ENCODE measurements at regions not wholly inside any gene's neighbourhood (a gene's known extent, or its start where the extent isn't known, plus 50 kb on each side); places are given as distances from the start of the nearest gene placed in this dataset.

- Histone ChIP-seq H3K4me1 (replicated peaks in 1 of 2) (no peaks in the 10 kb centered on the region), H3K27me3 (no peaks in the 10 kb centered on the region), H3K27ac (no peak overlapping the region), H3K9me3 (replicated peaks in 1 of 3) (no peaks in the 10 kb centered on the region), H3K4me3 (no peak overlapping the region), H3K36me3 (replicated peaks in 1 of 2) (no peaks in the 10 kb centered on the region)
- 78 to 82% (median 80%) methylated on average over 4 of the region's 4 CpGs for WGBS, 4 donors
- intact Hi-C loops (cut with DNase I): loop anchor here in 1 of 2 donors (5.0 kb wide), 2 partner anchors 261 to 361 kb away; partner anchors contain the start of gene AK3
- TF ChIP-seq CTCF (IDR thresholded peaks at IDR 0.05) (no peak), POLR2A (IDR thresholded peaks at IDR 0.05) (no peak)
- no peak for DNase-seq
Measured at GRCh38 chr9:4381744-4382143, 81.9 kb upstream of the GLIS3 start.

DNA sequence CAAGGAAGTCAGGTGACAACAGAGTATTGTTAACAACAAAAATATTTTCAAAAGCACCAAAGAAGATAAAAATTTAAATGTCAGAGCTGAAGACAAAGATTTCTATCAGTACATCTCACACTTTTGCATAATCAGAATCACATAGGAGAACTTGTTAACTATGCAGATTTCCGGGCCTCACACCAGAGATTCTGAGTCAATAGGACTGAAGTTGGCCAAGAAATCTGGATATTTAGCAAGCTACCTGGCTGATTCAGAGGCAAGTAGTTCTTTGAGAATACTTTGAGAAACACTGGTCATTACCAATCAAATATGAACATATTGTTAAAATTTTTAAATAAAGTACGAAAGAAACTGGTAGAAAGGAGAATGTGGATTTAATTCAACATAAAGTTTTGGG is 80.5 kb upstream of the GLIS3 start:
- Histone ChIP-seq H3K9me3 (replicated peaks in 1 of 3) (no peaks in the 10 kb centered on the region), H3K27ac (no peak overlapping the region), H3K4me1 (replicated peaks in 1 of 2) (no peaks in the 10 kb centered on the region), H3K4me3 (no peak overlapping the region), H3K36me3 (replicated peaks in 1 of 2) (no peaks in the 10 kb centered on the region), H3K27me3 (no peaks in the 10 kb centered on the region)
- no peak for DNase-seq
- TF ChIP-seq POLR2A (IDR thresholded peaks at IDR 0.05): no peak
- no peak for TF ChIP-seq CTCF (IDR thresholded peaks at IDR 0.05)
- WGBS, 4 donors: 70 to 85% (median 79%) methylated on average over 2 of the region's 2 CpGs
- intact Hi-C loops (cut with DNase I): loop anchor here in 1 of 2 donors (5.0 kb wide), 2 partner anchors 262 to 362 kb away; partner anchors contain the start of gene AK3

DNA sequence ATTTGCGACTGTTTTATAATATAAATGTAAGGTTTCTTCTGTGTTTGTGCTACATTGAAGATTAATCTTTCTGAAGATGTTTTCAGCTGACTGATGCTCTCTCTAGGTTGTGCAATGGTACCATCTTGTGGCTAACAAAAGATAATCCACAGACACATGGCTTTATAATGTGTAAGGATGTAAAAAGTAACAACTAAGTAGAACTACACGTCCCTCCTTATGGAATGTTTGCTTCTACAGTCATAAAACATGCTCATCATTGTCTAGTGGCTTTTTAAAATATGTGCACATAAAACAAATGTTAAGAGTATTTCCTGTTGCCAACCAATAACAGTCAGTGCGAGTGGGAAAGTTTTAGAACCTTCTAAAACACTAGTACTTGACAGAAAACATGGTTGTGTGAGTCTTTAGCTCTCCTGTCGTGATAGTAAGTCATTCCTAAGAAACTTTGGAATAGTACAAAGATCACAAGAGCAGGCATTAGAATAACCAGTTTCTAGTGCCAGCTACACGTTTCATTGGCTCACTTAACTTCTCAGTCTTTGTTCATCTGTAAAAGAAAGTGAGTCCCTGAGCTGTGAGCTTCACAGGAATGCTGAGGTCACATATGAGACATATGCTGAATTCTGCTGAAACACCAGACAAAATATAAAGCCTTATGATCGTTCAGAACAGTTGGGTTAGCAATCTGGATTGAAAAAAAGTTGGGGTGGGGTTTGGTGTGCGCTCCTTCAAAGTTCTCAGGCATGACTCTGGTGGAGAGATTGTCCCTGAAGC is 75.7 kb upstream of the GLIS3 start:
- Histone ChIP-seq H3K36me3 (replicated peaks in 1 of 2) (no peaks in the 10 kb centered on the region), H3K27me3 (no peaks in the 10 kb centered on the region), H3K9me3 (replicated peaks in 1 of 3) (no peaks in the 10 kb centered on the region), H3K4me3 (no peak overlapping the region), H3K27ac (no peak overlapping the region), H3K4me1 (replicated peaks in 1 of 2) (no peaks in the 10 kb centered on the region)
- intact Hi-C loops (cut with DNase I): no loop called here
- DNase-seq: no peak
- TF ChIP-seq POLR2A (IDR thresholded peaks at IDR 0.05) (no peak), CTCF (IDR thresholded peaks at IDR 0.05) (peak; percentile 19 to 60 (median 54))
- WGBS, 4 donors: 32 to 47% (median 42%) methylated on average over 7 of the region's 7 CpGs

DNA sequence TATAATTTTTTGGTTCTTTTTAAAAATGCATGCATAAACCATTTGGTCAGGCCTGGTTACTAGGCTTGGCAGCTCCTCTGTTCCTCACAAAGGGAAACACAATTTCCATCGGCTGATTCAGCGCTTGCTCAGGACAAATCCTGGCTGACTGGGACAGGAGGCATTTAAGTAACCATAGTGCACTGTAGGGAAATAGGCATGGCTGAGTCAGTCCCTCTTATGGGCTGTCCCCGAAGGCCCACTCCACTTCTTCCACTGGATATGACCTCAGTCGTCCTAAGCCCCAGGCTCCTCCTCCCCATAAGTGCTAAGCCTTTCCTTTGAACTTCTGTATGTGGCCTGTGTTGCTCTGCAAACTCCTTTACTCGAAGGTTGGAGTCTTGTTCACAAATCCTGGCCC is 71.2 kb upstream of the GLIS3 start:
- no peak for DNase-seq
- 56 to 81% (median 73%) methylated on average over 5 of the region's 5 CpGs for WGBS, 4 donors
- intact Hi-C loops (cut with DNase I): loop anchor here in 1 of 2 donors (5.0 kb wide), 1 partner anchor 54 kb away; no protein-coding TSS in a partner anchor
- Histone ChIP-seq H3K27me3 (no peaks in the 10 kb centered on the region), H3K4me3 (no peak overlapping the region), H3K9me3 (replicated peaks in 1 of 3) (no peaks in the 10 kb centered on the region), H3K4me1 (replicated peaks in 1 of 2) (no peaks in the 10 kb centered on the region), H3K27ac (no peak overlapping the region), H3K36me3 (replicated peaks in 1 of 2) (no peaks in the 10 kb centered on the region)
- TF ChIP-seq CTCF (IDR thresholded peaks at IDR 0.05): no peak
- TF ChIP-seq POLR2A (IDR thresholded peaks at IDR 0.05): no peak

All from adrenal gland (tissue), 9 donors.